DND-41 (cell line): ENCODE measurements at regions not wholly inside any gene's neighbourhood (a gene's known extent, or its start where the extent isn't known, plus 50 kb on each side); places are given as distances from the start of the nearest gene placed in this dataset.

Source experiments
- ATAC-seq: fragments of 200-7000 bp; cut with Tn5 transposase; 3 replicates; pipeline ENCODE4 v1.9.1; 2021; ENCODE audit warnings: low read depth; ENCODE audit not compliant: insufficient read depth
- DNase-seq: peaks from one replicate; pipeline ENCODE4 v3.0.0-alpha.2; 2020
- H2AFZ ChIP-seq: 2 replicates; pipeline ENCODE4 v1.6.0; 2012; ENCODE audit warnings: low read depth, low read length
- H3K27ac ChIP-seq: 2 replicates; pipeline ENCODE4 v1.5.1; 2012; ENCODE audit warnings: low read length, inconsistent platforms
- H3K27me3 ChIP-seq: fragments of 200-600 bp; sonication (generic); 2 replicates; pipeline ENCODE4 v1.6.0; 2012; ENCODE audit warnings: low read length, mild to moderate bottlenecking, inconsistent platforms; ENCODE audit not compliant: insufficient read depth, poor library complexity
- H3K36me3 ChIP-seq: 2 replicates; pipeline ENCODE4 v1.5.1; 2012; ENCODE audit warnings: low read length, inconsistent platforms; ENCODE audit not compliant: insufficient read depth
- H3K4me1 ChIP-seq: 2 replicates; pipeline ENCODE4 v1.5.1; 2012; ENCODE audit warnings: mild to moderate bottlenecking, low read length; ENCODE audit not compliant: insufficient read depth
- H3K4me2 ChIP-seq: 2 replicates; pipeline ENCODE4 v1.6.0; 2012; ENCODE audit warnings: mild to moderate bottlenecking, moderate library complexity, low read length, inconsistent platforms; ENCODE audit not compliant: insufficient read depth
- H3K4me3 ChIP-seq, 2 experiments: fragments of 200-600 bp in 1 of 2; shearing (Covaris generic) in 1 of 2; 2 replicates each; pipeline ENCODE4 v1.5.1; 2012 to 2016; ENCODE audit warnings: inconsistent platforms in 2 of 2, low read length in 2 of 2, mild to moderate bottlenecking in 2 of 2, low read depth in 1 of 2, moderate library complexity in 1 of 2
- H3K79me2 ChIP-seq: 2 replicates; pipeline ENCODE4 v1.6.0; 2012; ENCODE audit warnings: low read length, inconsistent platforms; ENCODE audit not compliant: insufficient read depth
- H3K9ac ChIP-seq: 2 replicates; pipeline ENCODE4 v1.6.0; 2012; ENCODE audit warnings: low read depth, mild to moderate bottlenecking, inconsistent platforms, low read length, moderate library complexity
- H3K9me3 ChIP-seq: 2 replicates; pipeline ENCODE4 v1.5.1; 2012; ENCODE audit warnings: low read length, moderate library complexity, mild to moderate bottlenecking, inconsistent platforms; ENCODE audit not compliant: insufficient read depth, severe bottlenecking
- H4K20me1 ChIP-seq: 2 replicates; pipeline ENCODE4 v1.6.0; 2012; ENCODE audit warnings: low read length; ENCODE audit not compliant: insufficient read depth
- CTCF ChIP-seq: IDR thresholded peaks from 2 replicates; pipeline ENCODE4 v1.5.1; 2012; ENCODE audit warnings: borderline replicate concordance, low read length, moderate library complexity, mild to moderate bottlenecking; ENCODE audit not compliant: poor library complexity, severe bottlenecking; ENCODE audit errors: extremely low read depth
- EZH2 ChIP-seq: IDR thresholded peaks from 3 replicates; pipeline ENCODE4 v1.6.1; 2012; ENCODE audit warnings: borderline replicate concordance, low read depth, mild to moderate bottlenecking, moderate library complexity, low read length, inconsistent platforms; ENCODE audit not compliant: severe bottlenecking

- H3K4me1 ChIP-seq: no peaks in the 10 kb centered on the region
- no peaks in the 10 kb centered on the region for H3K79me2 ChIP-seq
- no peak overlapping the region for H3K27ac ChIP-seq
- ATAC-seq: no peak
- H3K4me2 ChIP-seq: no peak overlapping the region
- no peak overlapping the region for H3K4me3 ChIP-seq
- no peak overlapping the region for H2AFZ ChIP-seq
- H3K9ac ChIP-seq: no peak overlapping the region
- no peak for DNase-seq
- H3K36me3 ChIP-seq: no peaks in the 10 kb centered on the region
- TF ChIP-seq EZH2 (no peak), CTCF (no peak)
- peaks cover 21% of the 10 kb centered on the region for H3K9me3 ChIP-seq
- no peaks in the 10 kb centered on the region for H4K20me1 ChIP-seq
- H3K27me3 ChIP-seq: no peaks in the 10 kb centered on the region
These were observed 677.9 kb downstream of the MATN1 start for GRCh38 chr1:30045304-30046090.

DNA sequence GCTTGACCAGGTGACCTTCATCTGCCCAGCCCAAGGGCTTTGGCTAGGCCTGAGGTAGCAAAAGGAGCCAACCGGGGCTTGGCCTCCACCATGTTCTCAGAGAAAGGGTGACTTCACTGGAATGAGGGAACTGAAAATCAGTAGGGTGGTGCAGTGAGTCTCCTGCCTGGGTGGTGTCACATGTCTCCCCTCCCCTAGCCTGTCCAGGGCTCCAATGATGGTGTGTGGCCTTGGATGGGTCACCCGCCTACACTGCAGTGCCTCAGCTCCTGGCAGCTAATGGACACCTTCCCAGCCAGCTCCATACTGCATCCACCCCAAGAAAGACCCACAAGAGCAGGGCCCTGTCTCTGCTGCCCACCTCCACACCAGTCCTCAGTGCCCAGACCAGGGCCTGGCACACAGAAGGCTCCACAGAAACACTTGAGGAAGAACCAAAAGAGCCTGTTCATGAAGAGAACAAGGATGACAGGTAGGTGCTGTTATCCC lies 678.7 kb downstream of the MATN1 start:
- H3K36me3 ChIP-seq: no peaks in the 10 kb centered on the region
- no peaks in the 10 kb centered on the region for H4K20me1 ChIP-seq
- no peaks in the 10 kb centered on the region for H3K79me2 ChIP-seq
- H2AFZ ChIP-seq: no peak overlapping the region
- no peak overlapping the region for H3K27ac ChIP-seq
- ATAC-seq (no peak), DNase-seq (no peak)
- peaks cover 21% of the 10 kb centered on the region for H3K9me3 ChIP-seq
- no peak overlapping the region for H3K4me2 ChIP-seq
- H3K4me3 ChIP-seq: no peak overlapping the region
- no peaks in the 10 kb centered on the region for H3K4me1 ChIP-seq
- TF ChIP-seq CTCF: no peak
- no peak for TF ChIP-seq EZH2
- no peaks in the 10 kb centered on the region for H3K27me3 ChIP-seq
- no peak overlapping the region for H3K9ac ChIP-seq

DNA sequence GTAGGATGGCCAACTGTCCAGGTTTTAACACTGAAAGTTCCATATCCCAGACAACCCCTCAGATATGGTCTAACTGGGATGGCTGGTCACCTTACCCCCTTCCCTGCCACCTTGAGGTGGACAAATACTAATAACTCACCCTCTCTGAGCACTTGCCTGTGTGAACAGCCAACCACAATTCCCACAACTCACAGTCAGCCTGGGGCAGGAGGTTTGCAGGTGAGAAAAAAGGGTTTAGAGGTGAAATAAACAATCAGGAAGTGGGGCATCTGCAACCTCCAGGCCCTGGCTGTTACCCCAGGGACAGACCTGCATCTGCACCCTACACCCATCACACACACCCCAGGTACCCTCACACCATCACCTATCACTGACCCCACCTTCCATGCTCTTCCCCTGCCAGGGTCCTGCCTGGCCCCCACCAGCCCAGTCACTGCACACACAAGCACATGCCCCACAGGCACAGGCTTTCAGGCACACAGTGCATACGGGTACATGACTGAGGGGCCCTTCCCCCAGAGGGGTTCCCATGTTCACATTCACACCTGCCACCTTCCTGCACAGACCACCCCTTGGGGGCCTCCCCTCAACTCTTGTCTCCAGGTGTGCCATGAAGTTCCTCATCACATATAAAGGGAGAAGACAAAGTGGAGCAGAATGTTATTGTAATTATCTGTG lies 679.5 kb downstream of the MATN1 start:
- Histone ChIP-seq H3K27ac (no peak overlapping the region), H2AFZ (no peak overlapping the region), H3K36me3 (no peaks in the 10 kb centered on the region), H3K9me3 (peaks cover 21% of the 10 kb centered on the region), H3K4me1 (no peaks in the 10 kb centered on the region), H3K79me2 (no peaks in the 10 kb centered on the region), H3K9ac (no peak overlapping the region), H3K4me2 (no peak overlapping the region), H3K4me3 (no peak overlapping the region), H4K20me1 (no peaks in the 10 kb centered on the region), H3K27me3 (no peaks in the 10 kb centered on the region)
- ATAC-seq (no peak), DNase-seq (no peak)
- TF ChIP-seq EZH2: no peak
- TF ChIP-seq CTCF: no peak
